GM21367 (cell line): ENCODE measurements at regions not wholly inside any gene's neighbourhood (a gene's known extent, or its start where the extent isn't known, plus 50 kb on each side); places are given as distances from the start of the nearest gene placed in this dataset.

Experiments
- ATAC-seq: cut with Tn5 transposase; IDR thresholded peaks from one replicate; pipeline ENCODE4 v1.9.1; 2021; ENCODE audit not compliant: unreplicated experiment

GRCh38 chr6:132003516-132004178, 52.5 kb upstream of the CCN2 start:
- no peak for ATAC-seq
